Transverse colon (tissue), 3 donors: ENCODE measurements at regions not wholly inside any gene's neighbourhood (a gene's known extent, or its start where the extent isn't known, plus 50 kb on each side); places are given as distances from the start of the nearest gene placed in this dataset.

Experiments used
- EP300 ChIP-seq: sonication (generic); formaldehyde crosslinking; IDR thresholded peaks from one replicate; pipeline ENCODE4 v1.6.1; 2017; ENCODE audit warnings: antibody characterized with exemption, low read depth
- POLR2A ChIP-seq: fragments of 450-650 bp; IDR thresholded peaks from one replicate; pipeline ENCODE4 v1.6.1; 2016; ENCODE audit warnings: antibody characterized with exemption, mild to moderate bottlenecking, moderate library complexity
- TF ChIP-seq, protein P1 (sequence below), 5 experiments: fragments of 200-600 bp in 3 of 5; fragments of 450-650 bp in 2 of 5; sonication (generic) in 3 of 5; IDR thresholded peaks; 1 replicate in 2 of 5; 2 replicates in 3 of 5; pipeline ENCODE4 v1.5.1; 2016 to 2017; ENCODE audit warnings: antibody characterized with exemption in 5 of 5, inconsistent platforms in 3 of 5, mild to moderate bottlenecking in 2 of 5, moderate library complexity in 1 of 5

DNA sequence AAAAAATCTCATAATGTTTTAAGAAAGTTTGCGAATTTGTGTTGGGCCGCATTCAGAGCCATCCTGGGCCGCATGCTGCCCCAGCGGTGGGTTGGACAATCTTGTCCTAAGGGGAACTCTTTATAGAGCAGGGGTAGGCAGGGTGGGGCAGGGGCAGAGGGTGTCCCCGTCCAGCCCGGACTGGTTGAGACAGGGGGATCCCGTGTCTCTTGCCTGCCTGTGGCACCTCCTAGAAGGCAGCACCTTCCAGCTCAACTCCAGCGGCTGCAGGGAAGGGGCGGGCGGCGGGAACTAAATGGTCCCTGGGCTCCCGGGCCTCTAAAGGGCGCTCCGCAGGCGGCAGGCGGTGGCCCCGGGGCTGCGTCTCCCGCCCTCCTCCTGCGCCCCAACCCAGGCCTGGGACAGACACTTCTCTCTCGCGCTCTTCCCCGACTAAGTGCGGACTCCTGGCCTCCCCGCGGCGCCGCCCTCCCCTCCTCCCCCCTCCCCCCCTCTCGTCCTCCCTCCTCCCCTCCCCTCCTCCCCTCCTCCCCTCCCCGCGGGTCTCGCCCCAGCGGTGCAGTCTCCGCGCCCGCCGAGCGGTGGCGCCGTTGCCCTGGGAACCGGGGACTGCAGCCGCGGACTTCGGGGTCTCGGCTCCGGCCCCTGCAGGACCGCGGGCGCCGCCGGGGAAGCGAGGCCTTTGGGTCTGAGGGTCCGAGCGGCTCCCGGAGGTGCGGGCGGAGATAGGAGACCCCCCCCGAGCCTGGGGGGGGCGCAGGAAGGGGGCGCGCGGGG lies 132.6 kb downstream of the MRPL36 start:
- TF ChIP-seq, protein P1, sequence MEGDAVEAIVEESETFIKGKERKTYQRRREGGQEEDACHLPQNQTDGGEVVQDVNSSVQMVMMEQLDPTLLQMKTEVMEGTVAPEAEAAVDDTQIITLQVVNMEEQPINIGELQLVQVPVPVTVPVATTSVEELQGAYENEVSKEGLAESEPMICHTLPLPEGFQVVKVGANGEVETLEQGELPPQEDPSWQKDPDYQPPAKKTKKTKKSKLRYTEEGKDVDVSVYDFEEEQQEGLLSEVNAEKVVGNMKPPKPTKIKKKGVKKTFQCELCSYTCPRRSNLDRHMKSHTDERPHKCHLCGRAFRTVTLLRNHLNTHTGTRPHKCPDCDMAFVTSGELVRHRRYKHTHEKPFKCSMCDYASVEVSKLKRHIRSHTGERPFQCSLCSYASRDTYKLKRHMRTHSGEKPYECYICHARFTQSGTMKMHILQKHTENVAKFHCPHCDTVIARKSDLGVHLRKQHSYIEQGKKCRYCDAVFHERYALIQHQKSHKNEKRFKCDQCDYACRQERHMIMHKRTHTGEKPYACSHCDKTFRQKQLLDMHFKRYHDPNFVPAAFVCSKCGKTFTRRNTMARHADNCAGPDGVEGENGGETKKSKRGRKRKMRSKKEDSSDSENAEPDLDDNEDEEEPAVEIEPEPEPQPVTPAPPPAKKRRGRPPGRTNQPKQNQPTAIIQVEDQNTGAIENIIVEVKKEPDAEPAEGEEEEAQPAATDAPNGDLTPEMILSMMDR (IDR thresholded peaks at IDR 0.05), result peak in 2 of 5 experiments; percentile 20 to 30
- TF ChIP-seq EP300, result no peak
- no peak for TF ChIP-seq POLR2A
